GM19452 (cell line): ENCODE measurements at regions not wholly inside any gene's neighbourhood (a gene's known extent, or its start where the extent isn't known, plus 50 kb on each side); places are given as distances from the start of the nearest gene placed in this dataset.
"Not testable (repeated sequence)": the region's sequence is repeated elsewhere in the genome, so short reads cannot be mapped to it uniquely, and the experiment has no call there.

ENCODE experiments used
- ATAC-seq: cut with Tn5 transposase; IDR thresholded peaks from one replicate; pipeline ENCODE4 v1.9.1; 2021; ENCODE audit not compliant: unreplicated experiment

- ATAC-seq = not testable (repeated sequence)
Measured at GRCh38 chr14:106703651-106704050, 1177.3 kb downstream of the TMEM121 start.

DNA sequence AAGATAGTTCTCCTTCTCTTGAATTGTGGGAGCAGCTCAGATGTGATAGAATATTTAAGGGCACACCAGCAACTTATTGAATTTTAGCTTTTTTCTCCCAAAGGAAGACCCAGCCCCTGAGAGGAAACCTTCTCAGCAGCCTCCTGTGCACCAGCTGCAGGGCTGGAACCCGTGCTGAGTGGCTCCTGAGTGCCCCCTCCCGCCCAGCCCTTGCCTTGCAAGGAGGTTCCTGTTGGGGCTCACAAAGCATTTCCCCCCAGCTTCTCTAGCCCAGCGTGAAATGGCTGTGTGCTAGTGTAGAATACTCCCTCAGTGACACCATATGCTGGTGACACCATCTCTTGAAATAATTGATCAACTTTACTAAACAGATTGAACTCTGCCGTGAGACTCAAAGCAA lies 1180.1 kb downstream of the TMEM121 start:
- not testable (repeated sequence) for ATAC-seq

- ATAC-seq = not testable (repeated sequence)
Measured at GRCh38 chr14:106710187-106710586, 1183.8 kb downstream of the TMEM121 start.

DNA sequence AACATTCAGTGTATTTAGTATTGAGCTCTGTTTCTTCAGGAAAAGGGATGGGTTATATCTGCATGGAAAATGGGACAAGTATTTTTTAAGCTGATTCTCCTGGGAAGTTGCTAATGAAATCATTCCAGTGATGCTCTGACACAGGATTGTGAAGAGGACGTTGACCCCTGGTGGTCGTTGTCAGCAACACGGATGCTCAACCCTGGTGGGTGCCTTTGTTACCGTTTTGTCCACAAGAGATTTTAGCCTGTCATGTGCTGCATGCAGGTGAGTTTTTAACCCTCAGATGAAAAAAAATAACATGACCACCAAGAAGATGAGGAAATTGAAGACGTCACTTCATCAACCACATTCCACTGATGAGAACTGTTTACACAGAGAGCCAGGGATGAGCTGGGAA lies 1186.1 kb downstream of the TMEM121 start:
- not testable (repeated sequence) for ATAC-seq

DNA sequence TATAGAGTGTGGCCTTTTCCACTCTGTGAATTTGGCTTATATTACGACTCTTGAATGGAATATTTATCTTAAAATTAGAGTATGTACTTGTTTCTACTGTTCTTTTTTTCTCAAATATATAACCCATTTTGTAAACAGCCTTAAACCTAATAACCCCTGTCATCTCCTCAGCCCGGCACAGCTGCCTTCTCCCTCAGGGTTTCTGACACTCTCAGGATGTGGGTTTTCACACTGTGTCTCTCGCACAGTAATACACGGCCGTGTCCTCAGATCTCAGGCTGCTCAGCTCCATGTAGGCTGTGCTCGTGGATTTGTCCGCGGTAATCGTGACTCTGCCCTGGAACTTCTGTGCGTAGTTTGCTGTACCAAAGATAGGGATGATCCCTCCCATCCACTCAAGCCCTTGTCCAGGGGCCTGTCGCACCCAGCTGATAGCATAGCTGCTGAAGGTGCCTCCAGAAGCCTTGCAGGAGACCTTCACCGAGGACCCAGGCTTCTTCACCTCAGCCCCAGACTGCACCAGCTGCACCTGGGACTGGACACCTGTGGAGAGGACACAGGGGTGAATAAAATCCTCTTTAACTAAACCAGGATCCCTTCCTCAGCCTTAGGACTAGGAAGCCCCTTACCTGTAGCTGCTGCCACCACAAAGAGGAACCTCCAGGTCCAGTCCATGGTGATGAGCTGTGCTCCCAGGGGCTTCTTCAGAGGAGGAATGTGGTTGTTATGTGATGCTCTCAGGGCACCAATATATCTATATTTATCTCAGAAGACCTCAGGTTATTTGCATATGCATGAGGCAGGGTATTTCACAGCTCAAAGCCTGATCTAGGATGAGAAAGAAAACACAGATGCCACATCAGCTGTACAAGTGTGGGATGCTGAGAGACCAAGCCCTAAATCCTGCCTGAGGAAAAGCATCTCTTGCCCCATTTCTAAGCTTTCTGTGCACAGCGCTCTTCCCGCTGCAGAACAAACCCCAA lies 1188.4 kb downstream of the TMEM121 start:
- not testable (repeated sequence) for ATAC-seq

DNA sequence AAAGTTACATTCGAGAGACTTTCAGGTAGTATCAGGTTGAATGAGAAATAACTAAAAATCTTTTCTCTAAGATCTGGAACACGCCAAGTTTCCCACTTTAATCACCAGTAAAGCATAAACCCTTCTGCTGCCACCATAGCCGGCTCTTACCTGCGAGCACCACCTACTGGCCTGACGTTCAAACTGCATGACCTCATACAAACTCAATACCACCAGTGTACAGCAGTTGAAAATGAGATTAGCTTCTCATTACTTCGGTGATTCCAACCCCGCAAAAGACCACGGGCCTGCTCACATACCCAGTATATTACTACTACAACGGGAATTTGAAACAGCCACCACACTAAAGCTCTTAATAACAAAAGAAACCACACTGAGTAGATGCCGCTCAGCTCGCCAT lies 1191.2 kb downstream of the TMEM121 start:
- not testable (repeated sequence) for ATAC-seq

DNA sequence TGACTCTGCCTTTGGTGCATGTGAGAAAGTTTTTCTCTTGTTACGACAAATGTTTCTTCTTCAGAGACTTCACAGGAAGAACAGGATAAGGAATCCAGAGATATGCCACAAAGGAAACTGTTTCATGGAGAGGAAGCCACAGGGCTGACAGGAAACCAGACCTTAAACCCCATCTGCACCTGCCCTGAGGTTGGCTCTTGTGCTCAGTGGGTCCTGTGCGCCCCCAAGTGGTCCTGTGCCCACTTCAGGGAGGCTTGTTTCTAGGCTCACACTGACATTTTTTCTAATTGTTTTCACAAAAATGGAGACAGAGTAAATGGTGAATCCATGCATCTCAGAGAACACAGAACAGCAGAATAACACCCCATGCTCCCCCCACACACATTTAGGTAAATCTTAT lies 1193.5 kb downstream of the TMEM121 start:
- not testable (repeated sequence) for ATAC-seq

GRCh38 chr14:106721926-106722325 lies 1195.5 kb downstream of the TMEM121 start:
- ATAC-seq = not testable (repeated sequence)

DNA sequence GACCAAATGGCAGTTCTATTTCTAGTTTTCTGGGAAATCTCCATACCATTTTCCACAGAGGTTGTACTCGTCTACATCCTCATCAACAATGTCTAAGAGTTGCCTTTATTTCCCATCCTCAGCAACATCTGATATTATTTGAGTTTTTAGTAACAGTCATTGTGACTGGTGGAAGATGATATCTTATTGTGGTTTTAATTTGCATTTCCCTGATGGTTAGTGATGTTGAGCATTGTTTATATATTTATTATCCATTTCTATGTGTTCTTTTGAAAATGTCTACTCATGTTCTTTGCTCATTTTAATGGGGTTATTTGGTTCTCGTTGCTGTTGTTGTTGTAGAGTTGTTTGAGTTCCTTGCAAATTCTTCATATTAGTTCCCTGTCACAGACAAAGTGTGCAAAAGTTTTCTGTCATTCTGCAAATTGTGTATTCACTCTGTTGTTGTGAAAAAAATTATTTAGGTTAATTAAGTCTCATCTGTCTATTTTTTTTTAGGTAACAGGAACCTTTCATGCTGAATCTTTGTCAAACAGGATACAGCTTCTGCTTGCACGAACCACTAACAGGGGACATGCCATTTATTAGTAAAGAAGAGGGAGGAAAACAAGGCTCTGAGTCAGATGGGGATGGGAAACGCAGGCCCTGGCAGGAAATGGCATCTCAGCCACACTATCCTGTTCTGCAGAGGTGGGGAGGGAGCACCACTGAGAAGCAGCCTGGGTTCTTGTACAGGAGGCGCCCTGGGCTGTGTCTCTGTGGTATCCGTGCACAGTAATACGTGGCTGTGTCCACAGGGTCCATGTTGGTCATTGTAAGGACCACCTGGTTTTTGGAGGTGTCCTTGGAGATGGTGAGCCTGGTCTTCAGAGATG lies 1196.7 kb downstream of the TMEM121 start:
- ATAC-seq = not testable (repeated sequence)

- ATAC-seq = not testable (repeated sequence)
Measured at GRCh38 chr14:106727962-106728361, 1201.6 kb downstream of the TMEM121 start.

GRCh38 chr14:106728611-106729010 lies 1202.2 kb downstream of the TMEM121 start:
- no peak for ATAC-seq

GRCh38 chr14:106729551-106729950 lies 1203.2 kb downstream of the TMEM121 start:
- no peak for ATAC-seq

DNA sequence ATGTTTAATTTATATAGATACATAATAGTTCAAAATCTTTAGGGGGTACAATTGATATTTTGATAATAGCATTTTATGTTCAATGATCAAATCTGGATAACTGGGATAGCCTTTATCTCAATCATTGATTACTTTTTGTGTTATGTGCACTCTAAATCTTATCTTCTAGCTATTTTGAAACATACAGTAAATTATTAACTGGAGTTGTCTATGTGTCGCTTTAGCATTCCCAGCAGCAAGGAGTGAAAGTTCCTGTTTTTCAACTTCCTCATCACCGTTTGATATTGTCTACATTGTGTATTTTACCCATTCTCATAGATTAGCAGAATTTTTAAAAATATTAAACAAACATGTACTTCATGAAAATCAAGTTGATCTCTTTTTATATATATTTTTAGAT lies 1207.4 kb downstream of the TMEM121 start:
- ATAC-seq = no peak

GRCh38 chr14:106737021-106737420 lies 1210.6 kb downstream of the TMEM121 start:
- ATAC-seq = no peak

GRCh38 chr14:106738075-106738474 lies 1211.7 kb downstream of the TMEM121 start:
- no peak for ATAC-seq

- not testable (repeated sequence) for ATAC-seq
Measured at GRCh38 chr14:106738598-106739258, 1212.3 kb downstream of the TMEM121 start.

DNA sequence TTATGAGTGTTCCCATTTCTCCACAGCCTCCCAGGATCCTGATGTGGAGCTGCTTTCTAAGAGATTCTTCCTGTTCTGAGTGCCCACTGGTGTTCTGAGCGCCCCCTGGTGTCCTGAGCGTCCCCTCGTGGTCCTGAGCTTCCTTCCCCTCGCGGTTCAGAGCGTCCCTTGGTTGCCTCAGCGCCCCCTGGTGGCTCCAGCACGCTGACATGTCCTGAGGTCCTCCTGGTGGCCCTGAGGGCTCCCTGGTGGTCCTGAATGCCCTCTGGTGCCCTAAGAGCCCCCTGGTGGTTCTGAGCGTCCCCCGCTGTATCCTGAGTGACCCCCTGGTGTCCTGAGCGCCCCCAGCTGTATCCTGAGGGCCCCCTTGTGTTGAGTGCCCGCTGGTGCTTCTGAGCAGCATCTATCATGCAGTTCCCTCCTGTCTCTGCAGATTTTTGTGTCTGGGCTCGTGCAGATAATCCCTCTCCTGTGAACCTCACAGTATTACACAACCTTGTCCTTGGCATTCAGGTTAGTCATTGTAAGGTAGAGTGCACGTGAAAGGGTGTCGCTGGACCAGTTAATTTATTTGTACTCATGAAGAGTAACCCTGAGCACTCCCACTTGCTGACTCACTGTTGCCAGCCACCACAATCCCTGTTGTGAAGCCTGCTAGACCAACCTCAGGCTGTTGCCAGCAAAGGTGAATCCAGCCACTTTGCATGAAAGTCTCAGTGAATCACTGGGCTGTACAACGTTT lies 1214.9 kb downstream of the TMEM121 start:
- ATAC-seq = peak; percentile 54

DNA sequence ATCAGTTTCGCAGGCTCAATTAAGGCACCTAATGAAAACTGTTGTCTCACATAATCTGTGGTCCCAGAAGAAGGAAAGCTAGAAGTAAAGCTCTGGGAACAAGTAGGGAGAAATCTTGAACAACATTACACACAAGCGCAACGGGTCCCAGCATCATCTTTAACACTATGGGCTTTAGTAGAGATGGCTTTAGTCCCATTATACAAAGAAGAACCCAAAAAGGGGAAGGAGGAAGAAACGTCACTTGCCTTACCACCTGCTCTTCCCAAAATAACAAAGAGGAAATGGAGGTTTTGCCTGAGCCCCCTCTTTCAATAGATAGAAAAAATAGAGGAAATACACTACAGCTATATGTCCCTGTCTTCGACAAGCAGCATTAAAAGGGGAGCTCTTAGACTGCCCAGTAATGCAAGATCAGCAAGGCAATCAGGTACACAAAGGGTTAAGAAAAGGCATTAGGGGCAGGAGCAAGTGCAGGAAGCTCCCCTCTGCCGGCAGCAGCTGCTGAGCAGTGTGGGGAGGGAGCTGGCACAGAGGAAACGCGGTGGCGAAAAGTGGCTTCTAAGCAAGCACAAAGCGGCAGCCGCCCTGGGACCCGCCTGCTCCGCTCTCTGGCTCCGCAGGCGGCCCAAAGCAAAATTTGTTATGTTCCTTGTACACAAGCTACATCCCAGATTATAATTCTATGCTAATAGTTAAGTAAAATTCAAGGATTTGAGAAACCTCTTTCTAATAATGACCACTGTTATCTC lies 1218.8 kb downstream of the TMEM121 start:
- ATAC-seq = peak; percentile 76

DNA sequence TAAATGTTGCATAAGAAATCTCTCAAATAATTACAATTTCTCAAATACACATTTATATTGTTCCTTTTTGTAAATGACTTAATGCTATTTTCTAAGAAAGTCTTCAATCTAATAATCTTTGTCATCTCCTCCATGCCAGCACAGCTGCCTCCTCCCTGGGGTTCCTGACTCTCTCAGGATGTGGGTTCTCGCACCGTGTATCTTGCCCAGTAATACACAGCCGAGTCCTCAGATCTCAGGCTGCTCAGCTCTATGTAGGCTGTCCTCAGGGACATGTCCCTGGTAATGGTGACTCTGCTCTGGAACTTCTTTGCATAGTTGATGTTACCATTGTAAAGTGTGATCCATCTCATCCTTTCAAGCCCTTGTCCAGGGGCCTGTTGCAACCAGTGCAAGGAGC lies 1223.7 kb downstream of the TMEM121 start:
- not testable (repeated sequence) for ATAC-seq
